Right atrium auricular region (tissue), 2 donors: ENCODE measurements at regions not wholly inside any gene's neighbourhood (a gene's known extent, or its start where the extent isn't known, plus 50 kb on each side); places are given as distances from the start of the nearest gene placed in this dataset.

Experiments
- DNase-seq: peaks from one replicate; pipeline ENCODE4 v3.0.0-alpha.2; 2019; ENCODE audit warnings: low spot score
- H3K27ac ChIP-seq, 2 donors: fragments of 200-600 bp; sonication (generic); 1 replicate in 1 of 2; 2 replicates in 1 of 2; pipeline ENCODE4 v1.5.1; 2016 to 2019
- H3K27me3 ChIP-seq, 2 donors: fragments of 200-600 bp; sonication (generic); one replicate each; pipeline versions ENCODE4 v1.5.1 to v1.6.0; 2017 to 2019
- H3K36me3 ChIP-seq: fragments of 200-600 bp; sonication (generic); one replicate; pipeline ENCODE4 v1.5.1; 2016
- H3K4me1 ChIP-seq, 2 donors: fragments of 200-600 bp; sonication (generic); one replicate each; pipeline versions ENCODE4 v1.5.1 to v1.6.0; 2017 to 2019
- H3K4me3 ChIP-seq, 2 donors: fragments of 200-600 bp; sonication (generic); 1 replicate in 1 of 2; 2 replicates in 1 of 2; pipeline ENCODE4 v1.5.1; 2017 to 2019; ENCODE audit warnings: mild to moderate bottlenecking in 1 of 2, moderate library complexity in 1 of 2
- H3K9me3 ChIP-seq, 2 donors: fragments of 200-600 bp; sonication (generic); one replicate each; pipeline ENCODE4 v1.5.1; 2019
- CTCF ChIP-seq, 2 donors: fragments of 200-600 bp; sonication (generic); IDR thresholded peaks; one replicate each; pipeline ENCODE4 v1.5.1; 2019; ENCODE audit warnings: antibody characterized with exemption in 2 of 2

- H3K27me3 ChIP-seq = no peaks in the 10 kb centered on the region
- no peak overlapping the region for H3K4me3 ChIP-seq
- H3K9me3 ChIP-seq = peaks cover 0 to 4% of the 10 kb centered on the region in 2 donors
- H3K27ac ChIP-seq = no peak overlapping the region
- TF ChIP-seq CTCF (IDR thresholded peaks at IDR 0.05) = no peak
- DNase-seq = no peak
- no peaks in the 10 kb centered on the region for H3K36me3 ChIP-seq
- no peaks in the 10 kb centered on the region for H3K4me1 ChIP-seq
These were observed 54.2 kb upstream of the MYCBP2 start for GRCh38 chr13:77381059-77381458.

GRCh38 chr13:77379508-77379907 is 52.6 kb upstream of the MYCBP2 start:
- Histone ChIP-seq H3K27ac (no peak overlapping the region), H3K4me1 (no peaks in the 10 kb centered on the region), H3K4me3 (no peak overlapping the region), H3K36me3 (no peaks in the 10 kb centered on the region), H3K9me3 (no peaks in the 10 kb centered on the region), H3K27me3 (no peaks in the 10 kb centered on the region)
- no peak for TF ChIP-seq CTCF (IDR thresholded peaks at IDR 0.05)
- no peak for DNase-seq

GRCh38 chr13:77378662-77379061 is 51.8 kb upstream of the MYCBP2 start:
- H3K9me3 ChIP-seq = no peaks in the 10 kb centered on the region
- no peaks in the 10 kb centered on the region for H3K27me3 ChIP-seq
- DNase-seq = no peak
- no peak for TF ChIP-seq CTCF (IDR thresholded peaks at IDR 0.05)
- H3K27ac ChIP-seq = no peak overlapping the region
- no peak overlapping the region for H3K4me3 ChIP-seq
- no peaks in the 10 kb centered on the region for H3K36me3 ChIP-seq
- no peaks in the 10 kb centered on the region for H3K4me1 ChIP-seq

- Histone ChIP-seq H3K27me3 (no peaks in the 10 kb centered on the region), H3K9me3 (no peaks in the 10 kb centered on the region), H3K4me3 (no peak overlapping the region), H3K27ac (no peak overlapping the region), H3K4me1 (no peaks in the 10 kb centered on the region), H3K36me3 (no peaks in the 10 kb centered on the region)
- no peak for TF ChIP-seq CTCF (IDR thresholded peaks at IDR 0.05)
- DNase-seq = no peak
These were observed 50.1 kb upstream of the MYCBP2 start for GRCh38 chr13:77377016-77377415.
